Ectodermal cell (in vitro differentiated cells): ENCODE measurements at regions not wholly inside any gene's neighbourhood (a gene's known extent, or its start where the extent isn't known, plus 50 kb on each side); places are given as distances from the start of the nearest gene placed in this dataset.
"Not testable (repeated sequence)": the region's sequence is repeated elsewhere in the genome, so short reads cannot be mapped to it uniquely, and the experiment has no call there.

Experiments
- H3K27ac ChIP-seq: 2 replicates; pipeline ENCODE4 v1.7.0; 2013; ENCODE audit warnings: mild to moderate bottlenecking, low read depth, low read length; ENCODE audit not compliant: insufficient read depth, poor library complexity, severe bottlenecking
- H3K27me3 ChIP-seq: 2 replicates; pipeline ENCODE4 v1.7.0; 2013; ENCODE audit warnings: mild to moderate bottlenecking, low read length; ENCODE audit not compliant: insufficient read depth, control insufficient read depth, poor library complexity, severe bottlenecking
- H3K36me3 ChIP-seq: one replicate; pipeline ENCODE4 v1.7.0; 2013; ENCODE audit warnings: low read length; ENCODE audit not compliant: control insufficient read depth, insufficient read depth
- H3K4me1 ChIP-seq: one replicate; pipeline ENCODE4 v1.7.0; 2013; ENCODE audit warnings: low read length; ENCODE audit not compliant: control insufficient read depth, insufficient read depth
- H3K4me3 ChIP-seq: 2 replicates; pipeline ENCODE4 v1.7.0; 2013; ENCODE audit warnings: low read depth, low read length, control low read depth; ENCODE audit not compliant: insufficient read depth
- H3K9me3 ChIP-seq: 2 replicates; pipeline ENCODE4 v1.7.0; 2013; ENCODE audit warnings: mild to moderate bottlenecking, low read length, moderate library complexity; ENCODE audit not compliant: control insufficient read depth
- WGBS, 2 experiments: methylation state at CpG; one replicate each; pipeline ENCODE4 v1.1.7; 2013; ENCODE audit warnings: missing lambda C conversion rate in 2 of 2; 5-methylcytosine and 5-hydroxymethylcytosine counted together

DNA sequence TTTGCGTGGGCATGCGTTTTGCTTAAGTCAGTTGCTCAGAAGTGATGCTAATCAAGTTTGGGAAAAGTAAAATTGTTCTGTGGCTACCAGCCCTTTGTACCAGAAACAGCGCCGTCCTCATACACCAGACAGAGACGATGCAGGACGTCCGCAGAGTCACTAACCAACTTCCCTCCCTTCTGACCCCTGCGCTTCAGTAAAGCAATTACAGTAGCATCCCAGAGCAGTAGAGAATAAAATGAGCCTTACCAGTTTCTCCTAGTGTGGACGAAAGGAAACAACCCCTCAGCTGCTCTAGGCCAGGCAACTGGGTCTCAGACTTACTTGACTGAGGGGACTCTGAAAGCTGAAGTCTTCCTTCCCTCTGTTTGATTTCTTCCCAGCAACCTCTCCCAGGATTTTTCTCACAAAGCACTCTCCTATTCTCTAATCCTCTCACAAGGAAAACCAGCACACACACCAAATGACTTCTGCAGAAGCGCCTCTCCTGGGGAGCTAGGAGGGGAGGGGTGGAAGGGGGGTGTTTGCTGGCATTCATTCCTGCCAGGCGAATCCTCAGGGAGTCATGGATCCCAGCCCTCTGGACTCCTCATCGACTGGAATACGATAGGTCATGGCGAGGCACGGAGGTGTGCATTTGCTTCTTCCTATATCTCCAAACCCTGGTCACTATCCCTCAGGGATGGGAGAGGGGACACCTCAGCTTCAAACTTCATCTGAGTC is 56.0 kb upstream of the MID1 start:
- Histone ChIP-seq H3K36me3 (no peaks in the 10 kb centered on the region), H3K27ac (peak overlapping the region; percentile 85), H3K27me3 (no peaks in the 10 kb centered on the region), H3K4me1 (no peaks in the 10 kb centered on the region), H3K4me3 (peak overlapping the region; percentile 46), H3K9me3 (no peaks in the 10 kb centered on the region)
- WGBS, 2 experiments: 29 to 34% methylated on average over 14 to 15 of the region's 15 CpGs

DNA sequence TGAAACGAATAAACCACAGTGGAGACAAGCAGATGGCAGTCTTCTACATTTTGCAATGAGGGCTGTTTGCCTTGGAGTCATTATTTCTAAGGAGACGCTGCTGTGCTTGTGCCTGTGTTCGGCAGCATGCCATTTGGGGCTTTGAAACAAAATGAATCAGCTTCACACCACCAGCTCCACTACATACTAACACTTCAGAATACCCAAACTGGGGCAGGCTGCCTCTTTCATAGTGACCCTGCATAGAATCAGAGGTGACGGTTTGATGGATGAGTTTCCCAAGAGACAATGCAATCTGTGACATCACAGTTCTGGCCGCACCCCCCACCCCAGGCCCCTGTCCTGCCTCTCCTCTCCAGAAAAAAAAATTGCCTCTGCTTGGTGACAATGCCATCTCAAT is 57.1 kb upstream of the MID1 start:
- 43 to 57% methylated on average over 5 of the region's 5 CpGs for WGBS, 2 experiments
- Histone ChIP-seq H3K4me3 (no peak overlapping the region), H3K4me1 (no peaks in the 10 kb centered on the region), H3K36me3 (no peaks in the 10 kb centered on the region), H3K27me3 (no peaks in the 10 kb centered on the region), H3K27ac (peak overlapping the region; percentile 85), H3K9me3 (no peaks in the 10 kb centered on the region)

DNA sequence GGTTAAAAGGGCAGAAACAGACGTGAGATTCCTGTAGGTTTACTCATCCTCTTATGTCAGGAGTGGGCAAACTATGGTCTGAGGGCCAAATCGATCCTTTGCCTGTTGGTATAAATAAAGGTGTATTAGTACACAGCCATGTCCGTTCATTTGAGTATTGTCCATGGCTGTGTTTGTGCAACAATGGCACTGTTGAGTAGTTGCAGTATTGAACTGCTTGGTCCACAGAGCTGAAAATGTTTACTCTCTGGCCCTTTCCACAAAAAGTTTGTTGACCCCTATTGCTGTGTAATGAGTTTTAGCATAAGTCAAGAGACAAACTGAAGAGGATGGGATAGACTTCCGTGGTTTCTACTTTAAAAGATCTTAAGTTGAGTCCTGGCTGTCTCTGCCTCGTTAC is 59.0 kb upstream of the MID1 start:
- 85 to 86% methylated on average over 4 to 5 of the region's 5 CpGs for WGBS, 2 experiments
- Histone ChIP-seq H3K36me3 (no peaks in the 10 kb centered on the region), H3K9me3 (no peaks in the 10 kb centered on the region), H3K4me3 (no peak overlapping the region), H3K4me1 (no peaks in the 10 kb centered on the region), H3K27ac (no peak overlapping the region), H3K27me3 (no peaks in the 10 kb centered on the region)

DNA sequence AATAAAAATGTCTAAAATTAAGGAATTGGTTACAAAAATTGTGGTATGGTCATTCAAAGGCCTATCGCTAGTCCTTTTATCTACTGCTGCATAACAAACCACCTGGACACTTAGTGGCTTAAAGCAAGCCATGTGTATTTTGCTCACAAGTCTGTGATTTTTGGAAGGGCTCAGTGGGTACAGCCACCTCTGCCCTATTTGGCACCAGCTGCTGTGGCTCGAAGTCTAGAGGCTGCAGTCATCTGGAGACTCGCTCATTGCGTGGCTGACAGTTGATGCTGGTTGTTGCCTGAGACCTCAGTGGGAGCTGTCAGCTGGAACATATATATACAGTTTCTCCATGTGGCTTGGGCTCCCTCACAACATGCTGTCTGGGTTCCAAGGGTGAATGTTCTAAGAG is 60.8 kb upstream of the MID1 start:
- no peaks in the 10 kb centered on the region for H3K4me1 ChIP-seq
- H3K27me3 ChIP-seq: no peaks in the 10 kb centered on the region
- H3K36me3 ChIP-seq: no peaks in the 10 kb centered on the region
- no peaks in the 10 kb centered on the region for H3K9me3 ChIP-seq
- no peak overlapping the region for H3K27ac ChIP-seq
- 94 to 95% methylated on average over 4 of the region's 4 CpGs for WGBS, 2 experiments
- H3K4me3 ChIP-seq: no peak overlapping the region

DNA sequence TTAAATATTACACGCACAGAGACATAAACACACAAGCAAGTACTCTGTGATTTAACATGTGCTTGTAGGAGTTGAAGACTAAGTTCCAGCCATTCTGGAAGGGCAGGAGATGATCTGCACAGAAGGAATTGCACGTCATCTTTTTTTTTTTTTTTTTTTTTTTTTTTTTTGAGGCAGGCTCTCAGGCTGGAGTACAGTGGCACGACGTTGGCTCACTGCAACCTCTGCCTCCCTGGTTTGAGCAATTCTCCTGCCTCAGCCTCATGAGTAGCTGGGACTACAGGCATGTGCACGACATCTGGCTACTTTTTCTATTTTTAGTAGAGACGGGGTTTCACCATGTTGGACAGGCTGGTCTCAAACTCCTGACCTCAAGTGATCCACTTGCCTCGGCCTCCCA is 63.2 kb upstream of the MID1 start:
- not testable (repeated sequence) for H3K9me3 ChIP-seq, H3K4me1 ChIP-seq, H3K27me3 ChIP-seq, H3K36me3 ChIP-seq, H3K27ac ChIP-seq, H3K4me3 ChIP-seq
- 95 to 97% methylated on average over 6 of the region's 7 CpGs for WGBS, 2 experiments

DNA sequence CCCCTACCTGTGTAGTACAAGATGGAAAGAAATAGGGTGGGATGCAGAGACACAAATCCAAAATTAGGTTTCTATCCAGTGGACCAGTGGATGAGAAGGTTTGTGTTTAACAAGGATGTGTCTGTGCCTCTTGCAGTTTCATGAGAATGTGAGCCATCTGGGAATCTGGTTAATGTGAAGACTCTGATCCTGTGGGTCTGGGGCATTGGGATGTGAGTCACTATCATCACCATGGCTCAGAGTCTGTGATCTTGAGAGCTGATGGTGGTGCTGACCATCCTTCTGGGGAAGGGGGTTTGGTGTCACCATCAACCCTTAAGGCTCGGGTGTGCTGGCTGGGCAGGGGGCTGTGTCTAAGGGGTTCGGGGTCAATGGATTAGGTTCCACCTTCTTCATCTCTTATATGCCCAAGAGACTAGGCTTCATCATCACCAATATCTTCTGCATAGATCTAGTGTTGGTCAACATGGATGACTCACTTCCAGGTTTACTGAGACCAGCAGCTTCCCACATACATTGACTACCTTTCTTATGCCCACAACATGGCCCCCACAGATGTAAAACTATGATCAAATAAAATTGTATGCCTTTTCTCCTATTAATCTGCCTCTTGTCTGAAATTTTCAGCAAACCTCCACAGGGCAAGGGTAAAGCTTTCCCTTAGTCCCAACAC is 65.7 kb upstream of the MID1 start:
- no peaks in the 10 kb centered on the region for H3K27me3 ChIP-seq
- no peaks in the 10 kb centered on the region for H3K36me3 ChIP-seq
- WGBS, 2 experiments: 89 to 100% methylated on average over 2 of the region's 2 CpGs
- H3K9me3 ChIP-seq: no peaks in the 10 kb centered on the region
- H3K4me1 ChIP-seq: no peaks in the 10 kb centered on the region
- H3K27ac ChIP-seq: no peak overlapping the region
- H3K4me3 ChIP-seq: no peak overlapping the region

DNA sequence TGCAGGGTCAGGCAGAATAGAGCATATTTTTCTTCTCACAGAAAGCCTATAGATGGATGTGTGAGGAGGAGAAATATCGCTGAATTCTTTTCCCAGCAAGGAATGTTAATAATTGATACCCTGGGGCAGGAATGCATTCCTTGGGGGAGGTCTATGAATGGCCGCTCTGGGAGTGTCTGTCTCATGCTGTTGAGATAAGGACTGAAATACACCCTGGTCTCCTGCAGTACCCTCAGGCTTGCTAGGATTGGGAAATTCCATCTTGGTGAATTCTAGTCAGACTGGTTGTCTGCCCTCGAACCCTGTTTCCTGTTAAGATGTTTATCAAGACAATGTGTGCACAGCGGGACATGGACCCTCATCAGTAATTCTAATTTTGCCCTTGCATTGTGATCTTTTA is 71.4 kb upstream of the MID1 start:
- not testable (repeated sequence) for H3K36me3 ChIP-seq, H3K27me3 ChIP-seq, H3K4me3 ChIP-seq, H3K27ac ChIP-seq, H3K4me1 ChIP-seq, H3K9me3 ChIP-seq
- WGBS, 2 experiments: 88 to 98% methylated on average over 4 of the region's 4 CpGs

DNA sequence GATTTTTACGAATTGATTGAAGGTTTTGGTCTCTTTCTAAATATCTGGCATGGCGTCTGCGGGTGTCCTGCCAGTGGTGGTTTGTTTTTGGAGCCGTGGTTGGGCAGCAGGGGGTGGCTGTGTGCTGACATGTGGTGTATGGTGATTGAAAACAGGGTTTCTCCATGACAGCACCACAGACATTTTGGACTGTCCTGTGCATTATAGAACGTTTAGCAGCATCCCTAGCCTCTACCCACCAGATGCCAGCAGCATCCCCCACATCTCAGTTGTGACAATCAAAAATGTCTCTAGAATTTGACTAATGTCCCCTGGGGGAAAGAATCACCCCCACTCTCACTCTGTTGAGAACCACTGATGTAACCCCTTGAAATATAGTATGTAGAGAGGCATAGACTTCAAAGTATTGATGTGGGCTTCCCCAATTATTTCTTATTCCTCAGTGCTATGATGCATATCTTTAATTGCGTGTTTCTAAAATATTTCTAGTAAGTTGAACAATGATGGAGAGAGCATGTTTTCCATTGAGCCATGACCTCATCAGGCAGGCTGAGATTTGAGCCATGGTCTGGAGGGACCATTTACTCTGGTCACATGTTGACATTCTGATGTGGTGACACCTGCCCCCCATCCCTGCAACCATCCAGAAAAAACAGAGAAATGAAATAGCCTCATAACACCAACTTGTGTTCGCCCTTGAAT is 77.4 kb upstream of the MID1 start:
- H3K27ac ChIP-seq: no peak overlapping the region
- WGBS, 2 experiments: 91 to 92% methylated on average over 4 to 6 of the region's 7 CpGs
- H3K36me3 ChIP-seq: no peaks in the 10 kb centered on the region
- no peak overlapping the region for H3K4me3 ChIP-seq
- no peaks in the 10 kb centered on the region for H3K9me3 ChIP-seq
- peaks cover 7% of the 10 kb centered on the region for H3K4me1 ChIP-seq
- no peaks in the 10 kb centered on the region for H3K27me3 ChIP-seq

DNA sequence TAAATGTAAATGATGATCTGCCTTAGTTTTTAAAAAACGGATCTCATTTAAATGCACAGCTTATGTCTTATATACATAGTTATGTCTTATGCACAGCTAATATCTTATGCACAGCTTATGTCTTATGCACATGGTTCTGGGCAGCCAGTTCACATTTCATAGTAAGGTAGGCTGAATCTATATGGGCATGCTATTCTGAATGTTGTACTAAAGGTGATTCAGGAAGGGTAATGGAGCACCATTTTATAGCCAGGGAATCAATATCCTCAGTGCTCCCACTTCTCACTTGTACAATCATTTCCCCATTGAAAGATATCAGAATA is 77.9 kb upstream of the MID1 start:
- H3K36me3 ChIP-seq: no peaks in the 10 kb centered on the region
- WGBS, 2 experiments: no CpG with 5 or more reads among the region's 1 CpG
- H3K9me3 ChIP-seq: no peaks in the 10 kb centered on the region
- H3K4me1 ChIP-seq: peaks cover 7% of the 10 kb centered on the region
- no peaks in the 10 kb centered on the region for H3K27me3 ChIP-seq
- no peak overlapping the region for H3K4me3 ChIP-seq
- H3K27ac ChIP-seq: no peak overlapping the region

DNA sequence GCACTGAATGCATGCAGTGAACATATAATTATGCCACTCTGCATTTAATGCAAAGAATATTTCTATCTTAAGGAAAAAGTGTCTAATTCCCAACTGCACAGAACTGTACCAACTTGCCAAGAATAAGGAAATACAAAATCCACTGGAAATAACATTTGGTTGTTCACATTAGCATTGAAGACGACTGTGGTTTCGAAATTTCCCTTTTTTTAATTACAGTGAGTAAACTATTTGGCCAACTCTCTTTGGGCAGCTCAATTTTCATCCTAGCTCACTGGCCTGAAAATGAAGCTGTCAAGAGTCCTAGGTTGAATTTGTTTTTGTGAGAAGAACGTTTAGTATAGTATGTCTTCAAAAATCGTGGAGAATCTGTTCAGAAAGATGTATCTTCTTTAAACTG is 81.6 kb upstream of the MID1 start:
- Histone ChIP-seq H3K4me1 (peaks cover 7% of the 10 kb centered on the region), H3K4me3 (no peak overlapping the region), H3K36me3 (no peaks in the 10 kb centered on the region), H3K9me3 (no peaks in the 10 kb centered on the region), H3K27ac (no peak overlapping the region), H3K27me3 (no peaks in the 10 kb centered on the region)
- 93% methylated on average over 3 to 4 of the region's 4 CpGs for WGBS, 2 experiments
